Natural killer cell treated with Interleukin-12 subunit alpha and Interleukin-12 subunit beta and Interleukin-15 and Interleukin-18, amount 100 ng/mL, for 72 hours (primary cell): ENCODE measurements at regions not wholly inside any gene's neighbourhood (a gene's known extent, or its start where the extent isn't known, plus 50 kb on each side); places are given as distances from the start of the nearest gene placed in this dataset.
"Not testable (repeated sequence)": the region's sequence is repeated elsewhere in the genome, so short reads cannot be mapped to it uniquely, and the experiment has no call there.

Experiments used
- ATAC-seq, 2 donors: fragments of 150-1000 bp; cut with Tn5 transposase in 1 of 2; sonication (Bioruptor Pico), chemical (Tn5 transposase) in 1 of 2; 2 replicates each; pipeline ENCODE4 v1.10.0; 2021
- DNase-seq: peaks from one replicate; pipeline ENCODE4 v3.0.0; 2022; ENCODE audit warnings: low spot score
- H3K27ac Mint-ChIP-seq, 2 donors: 1 replicate in 1 of 2; 2 replicates in 1 of 2; pipeline ENCODE4 v1.8.0; 2022; ENCODE audit warnings: mixed read lengths in 2 of 2, mild to moderate bottlenecking in 1 of 2, moderate library complexity in 1 of 2
- H3K27me3 Mint-ChIP-seq, 2 donors: 1 replicate in 1 of 2; 2 replicates in 1 of 2; pipeline ENCODE4 v1.8.0; 2022; ENCODE audit warnings: mixed read lengths in 2 of 2
- H3K36me3 Mint-ChIP-seq: one replicate; pipeline ENCODE4 v1.8.0; 2022; ENCODE audit warnings: mixed read lengths
- H3K4me1 Mint-ChIP-seq, 2 donors: 1 replicate in 1 of 2; 2 replicates in 1 of 2; pipeline ENCODE4 v1.8.0; 2022; ENCODE audit warnings: low read depth in 2 of 2, mixed read lengths in 2 of 2, mild to moderate bottlenecking in 1 of 2
- H3K4me3 Mint-ChIP-seq: one replicate; pipeline ENCODE4 v1.8.0; 2022; ENCODE audit warnings: mixed read lengths
- H3K9me3 Mint-ChIP-seq: 2 replicates; pipeline ENCODE4 v1.8.0; 2022; ENCODE audit warnings: mixed read lengths

DNA sequence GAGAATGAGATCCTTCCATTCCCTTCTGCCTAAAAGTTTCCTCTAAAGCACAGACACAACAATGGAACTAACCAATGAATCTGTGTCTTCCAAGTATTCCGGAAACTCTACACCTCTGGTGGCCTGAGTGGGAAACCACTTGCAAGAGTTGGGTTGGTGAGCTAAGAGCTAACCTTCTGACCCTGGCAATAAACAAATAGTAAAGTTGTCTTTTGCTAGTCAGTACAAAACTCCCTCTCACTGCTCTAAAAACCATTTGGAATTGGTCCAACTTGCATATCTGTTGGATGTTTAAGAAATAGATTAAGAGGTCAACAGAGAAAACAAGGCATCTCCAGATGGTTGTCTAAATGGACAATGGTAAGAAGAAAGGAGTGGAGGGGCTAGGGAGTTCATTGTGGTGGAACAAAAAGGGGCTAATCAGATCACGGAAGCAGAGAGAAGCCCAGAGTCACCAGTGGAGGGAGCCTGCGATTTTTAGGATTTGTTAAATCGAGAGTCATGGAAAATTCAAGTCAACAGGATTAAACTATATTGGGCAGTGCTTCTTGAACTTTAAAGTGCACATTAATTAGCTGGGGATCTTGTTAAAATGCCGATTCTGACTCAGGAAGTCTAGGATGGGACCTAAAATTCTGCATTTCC, 192.3 kb downstream of the EVX1 start:
- H3K9me3 Mint-ChIP-seq = no peaks in the 10 kb centered on the region
- no peak for ATAC-seq
- H3K27ac Mint-ChIP-seq = no peak overlapping the region
- no peak overlapping the region for H3K4me3 Mint-ChIP-seq
- H3K36me3 Mint-ChIP-seq = no peaks in the 10 kb centered on the region
- peaks cover 20 to 30% of the 10 kb centered on the region in 2 donors for H3K27me3 Mint-ChIP-seq
- DNase-seq = no peak
- no peaks in the 10 kb centered on the region for H3K4me1 Mint-ChIP-seq

DNA sequence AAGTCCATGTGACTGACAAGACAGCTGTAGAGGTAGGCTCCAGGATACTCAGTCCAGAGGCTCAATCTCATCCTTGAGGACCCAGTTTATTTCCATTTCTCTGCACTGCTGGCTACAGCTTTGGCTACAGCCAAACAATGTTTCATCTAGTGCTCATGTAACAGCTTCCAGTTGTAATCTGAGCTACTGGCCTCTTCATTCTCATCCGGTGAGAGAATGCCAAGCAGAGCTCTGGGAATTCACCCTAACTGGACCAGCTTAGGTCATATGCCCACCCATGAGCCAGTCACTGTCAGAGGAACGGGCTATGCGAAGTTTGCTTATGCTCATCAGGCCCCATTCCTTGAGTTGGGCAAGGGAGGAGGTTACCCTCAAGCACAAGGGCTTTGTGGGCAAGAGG, 192.9 kb downstream of the EVX1 start:
- no peak overlapping the region for H3K27ac Mint-ChIP-seq
- ATAC-seq (no peak), DNase-seq (no peak)
- H3K4me1 Mint-ChIP-seq = no peaks in the 10 kb centered on the region
- no peaks in the 10 kb centered on the region for H3K9me3 Mint-ChIP-seq
- no peaks in the 10 kb centered on the region for H3K36me3 Mint-ChIP-seq
- no peak overlapping the region for H3K4me3 Mint-ChIP-seq
- H3K27me3 Mint-ChIP-seq = peaks cover 18 to 24% of the 10 kb centered on the region in 2 donors

DNA sequence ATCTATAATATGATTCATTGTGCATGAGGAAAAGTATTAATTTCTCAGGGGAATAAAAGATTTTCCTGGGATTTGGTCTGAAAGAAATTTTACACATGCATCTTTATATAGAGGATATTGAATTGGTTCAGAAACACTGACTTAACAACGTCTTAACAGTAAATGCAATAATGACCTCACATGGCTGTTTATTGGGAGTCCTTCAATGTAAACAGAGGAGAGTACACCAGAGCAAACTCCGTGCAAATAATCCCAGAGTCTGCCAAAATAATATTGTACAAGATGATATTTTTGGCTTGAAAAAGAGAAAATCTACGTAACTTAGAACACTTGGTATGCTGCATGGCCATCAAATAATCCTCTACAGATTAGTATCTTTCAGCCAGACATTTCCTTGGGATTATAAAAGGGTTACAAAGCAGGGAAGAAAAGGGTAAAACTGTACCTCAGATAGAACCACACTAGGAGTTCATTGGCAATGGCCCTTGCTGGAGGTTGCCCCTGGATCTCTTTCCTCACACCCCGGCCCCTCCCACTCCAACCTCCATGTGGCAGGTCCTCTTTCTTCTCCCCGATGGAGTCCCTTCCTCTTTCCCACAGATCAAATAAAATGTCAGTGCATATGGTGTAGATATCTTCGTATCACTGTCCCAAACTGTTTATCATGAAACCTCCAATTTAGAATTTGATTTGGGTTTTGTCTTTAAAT, 196.4 kb downstream of the EVX1 start:
- Mint-ChIP-seq H3K27me3 (peaks cover 25 to 34% of the 10 kb centered on the region in 2 donors), H3K36me3 (no peaks in the 10 kb centered on the region), H3K27ac (no peak overlapping the region), H3K9me3 (no peaks in the 10 kb centered on the region), H3K4me1 (no peaks in the 10 kb centered on the region), H3K4me3 (no peak overlapping the region)
- ATAC-seq (no peak), DNase-seq (no peak)

DNA sequence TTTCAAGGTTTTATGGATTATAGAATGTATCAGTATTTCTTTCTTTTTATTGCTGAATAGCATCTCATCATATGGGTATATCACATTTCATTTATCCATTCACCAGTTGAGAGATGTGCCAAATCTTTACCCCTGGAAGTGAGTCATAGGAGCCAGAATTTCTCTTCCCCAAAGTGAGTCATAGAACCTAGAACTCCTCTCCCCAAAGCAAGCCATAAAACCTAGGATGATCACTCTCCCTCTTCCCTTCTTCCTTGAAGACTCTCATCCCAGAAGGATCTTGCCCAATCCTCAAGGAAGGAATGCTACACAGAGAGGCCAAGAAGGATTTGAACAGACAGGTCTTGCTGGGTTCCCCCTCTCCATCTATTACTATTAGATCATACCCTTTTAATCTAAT, 199.9 kb downstream of the EVX1 start:
- Mint-ChIP-seq H3K9me3 (no peaks in the 10 kb centered on the region), H3K4me1 (no peaks in the 10 kb centered on the region), H3K36me3 (no peaks in the 10 kb centered on the region), H3K4me3 (no peak overlapping the region), H3K27ac (no peak overlapping the region), H3K27me3 (peaks cover 26 to 44% of the 10 kb centered on the region in 2 donors)
- no peak for DNase-seq
- no peak for ATAC-seq

DNA sequence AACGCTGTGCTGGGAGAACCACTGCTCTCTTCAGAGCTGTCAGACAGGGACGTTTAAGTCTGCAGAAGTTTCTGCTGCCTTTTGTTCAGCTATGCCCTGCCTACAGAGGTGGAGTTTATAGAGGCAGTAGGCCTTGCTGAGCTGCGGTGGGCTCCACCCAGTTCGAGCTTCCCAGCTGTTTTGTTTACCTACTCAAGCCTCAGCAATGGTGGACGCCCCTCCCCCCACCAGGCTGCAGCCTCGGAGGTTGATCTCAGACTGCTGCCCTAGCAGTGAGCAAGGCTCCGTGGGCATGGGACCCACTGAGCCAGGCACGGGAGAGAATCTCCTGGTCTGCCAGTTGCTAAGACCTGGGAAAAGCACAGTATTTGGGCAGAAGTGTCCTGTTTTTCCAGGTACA, 206.4 kb downstream of the EVX1 start:
- not testable (repeated sequence) for H3K9me3 Mint-ChIP-seq, ATAC-seq, DNase-seq, H3K4me1 Mint-ChIP-seq, H3K4me3 Mint-ChIP-seq, H3K36me3 Mint-ChIP-seq, H3K27ac Mint-ChIP-seq
- H3K27me3 Mint-ChIP-seq = peaks cover 23 to 43% of the 10 kb centered on the region in 2 donors

DNA sequence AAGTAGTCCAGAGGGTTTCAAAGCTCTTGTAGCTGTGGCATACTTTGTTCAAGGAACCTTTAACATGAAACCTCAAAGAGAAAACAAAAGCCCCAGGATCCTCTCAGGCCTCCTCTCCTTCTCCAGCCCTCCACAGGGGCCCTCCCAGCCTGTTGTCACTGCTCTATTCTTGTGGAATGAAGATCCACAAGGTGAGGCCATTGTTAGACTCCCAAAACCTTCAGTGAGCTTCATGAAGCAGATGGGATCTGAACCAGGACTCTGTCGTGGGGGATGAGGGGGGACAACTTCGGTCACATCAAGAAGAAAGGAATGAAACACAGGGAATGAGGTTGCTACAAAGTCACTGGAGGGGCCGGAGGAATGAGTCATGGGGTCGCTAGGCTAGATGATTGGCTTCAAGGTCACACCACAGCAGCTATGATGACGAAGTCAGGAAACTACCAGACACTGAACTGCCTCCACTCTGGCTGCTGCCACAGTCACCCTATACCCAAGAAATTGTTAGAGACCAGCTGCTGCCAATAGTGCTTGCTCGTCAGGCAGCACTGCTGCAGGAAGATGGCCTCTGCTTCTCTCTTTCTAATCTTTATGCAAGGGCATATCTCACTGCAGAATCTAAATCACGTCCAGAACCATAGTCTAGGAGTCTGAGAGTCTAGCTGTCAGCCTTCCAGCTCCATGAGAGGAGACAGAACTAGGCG, 208.8 kb downstream of the HIBADH start:
- Mint-ChIP-seq H3K4me3 (no peak overlapping the region), H3K4me1 (no peaks in the 10 kb centered on the region), H3K27ac (no peak overlapping the region), H3K27me3 (peaks cover 18 to 23% of the 10 kb centered on the region in 2 donors), H3K9me3 (no peaks in the 10 kb centered on the region), H3K36me3 (no peaks in the 10 kb centered on the region)
- ATAC-seq (no peak), DNase-seq (no peak)

DNA sequence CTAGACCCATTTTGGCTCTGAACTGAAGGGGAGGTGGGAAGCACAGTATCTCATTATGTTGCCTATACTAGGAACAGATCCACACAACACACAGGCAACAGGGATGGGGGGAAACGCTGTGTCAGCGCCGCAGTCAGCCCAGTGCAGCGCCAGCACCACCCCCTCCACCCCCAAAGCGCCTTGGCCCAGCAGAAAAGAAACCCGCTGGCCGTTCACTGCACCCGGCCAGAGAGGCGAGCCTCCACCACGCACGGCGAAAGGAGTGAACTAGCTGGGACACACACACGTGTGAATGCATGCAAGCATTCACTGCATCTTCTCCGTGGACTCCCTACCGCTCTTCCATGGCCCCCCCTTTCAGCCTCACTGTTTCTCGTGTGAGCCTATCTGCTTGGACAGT, 205.6 kb downstream of the HIBADH start:
- H3K27ac Mint-ChIP-seq, H3K4me3 Mint-ChIP-seq, H3K4me1 Mint-ChIP-seq, H3K9me3 Mint-ChIP-seq, H3K36me3 Mint-ChIP-seq, DNase-seq: not testable (repeated sequence)
- peak in 1 of 2 donors; percentile 5 for ATAC-seq
- H3K27me3 Mint-ChIP-seq = peaks cover 24 to 27% of the 10 kb centered on the region in 2 donors

DNA sequence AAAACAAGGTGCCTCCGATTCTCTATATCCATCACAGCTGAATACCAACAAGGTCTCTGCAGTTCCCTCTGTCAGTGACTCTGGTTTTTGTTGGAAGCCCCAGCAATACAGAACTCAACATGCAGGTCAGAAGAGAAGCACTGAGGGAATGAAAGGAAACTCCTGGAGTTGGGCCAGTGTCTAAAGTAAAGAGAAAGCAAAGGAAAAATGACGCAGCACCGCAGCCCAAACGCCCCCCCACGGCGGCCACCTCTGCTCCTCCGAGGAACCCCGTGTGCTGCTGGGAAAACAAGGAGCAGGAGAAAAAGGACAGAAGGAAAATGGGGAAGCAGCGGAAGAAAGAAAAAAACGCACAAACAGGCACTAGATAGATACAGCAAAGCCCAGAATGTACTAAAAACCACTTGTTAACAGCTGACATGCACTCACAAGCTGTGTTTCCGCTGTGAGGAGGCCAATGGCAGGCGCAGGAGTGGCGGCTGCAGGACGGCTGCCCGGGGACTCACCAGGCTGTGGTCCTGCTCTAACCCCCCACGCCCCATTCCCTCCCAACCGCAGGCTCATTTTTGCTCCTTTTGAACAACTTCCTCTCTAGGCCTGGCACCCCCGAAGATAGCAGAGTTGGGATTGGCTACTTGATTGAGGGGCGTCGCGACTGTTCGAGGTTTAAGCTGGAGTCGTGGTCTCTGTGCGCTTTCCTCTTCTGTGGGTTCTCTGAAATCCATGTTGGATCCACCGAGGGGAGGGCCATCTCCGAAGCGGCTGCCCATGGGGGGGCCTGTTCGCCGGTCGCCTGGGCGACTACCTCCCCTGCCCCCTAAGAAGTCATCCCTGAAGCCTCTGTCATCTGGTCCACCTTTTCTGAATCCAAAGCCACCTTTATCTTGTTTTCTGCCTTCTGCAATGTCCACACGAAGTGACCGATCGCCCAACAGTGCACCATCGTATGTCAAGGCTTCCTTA, 204.8 kb downstream of the HIBADH start:
- H3K36me3 Mint-ChIP-seq, H3K4me1 Mint-ChIP-seq, H3K27ac Mint-ChIP-seq, DNase-seq, H3K9me3 Mint-ChIP-seq: not testable (repeated sequence)
- peak; percentile 84 to 86 for ATAC-seq
- Mint-ChIP-seq H3K27me3 (peaks cover 23 to 27% of the 10 kb centered on the region in 2 donors), H3K4me3 (peak overlapping the region; percentile 43)

DNA sequence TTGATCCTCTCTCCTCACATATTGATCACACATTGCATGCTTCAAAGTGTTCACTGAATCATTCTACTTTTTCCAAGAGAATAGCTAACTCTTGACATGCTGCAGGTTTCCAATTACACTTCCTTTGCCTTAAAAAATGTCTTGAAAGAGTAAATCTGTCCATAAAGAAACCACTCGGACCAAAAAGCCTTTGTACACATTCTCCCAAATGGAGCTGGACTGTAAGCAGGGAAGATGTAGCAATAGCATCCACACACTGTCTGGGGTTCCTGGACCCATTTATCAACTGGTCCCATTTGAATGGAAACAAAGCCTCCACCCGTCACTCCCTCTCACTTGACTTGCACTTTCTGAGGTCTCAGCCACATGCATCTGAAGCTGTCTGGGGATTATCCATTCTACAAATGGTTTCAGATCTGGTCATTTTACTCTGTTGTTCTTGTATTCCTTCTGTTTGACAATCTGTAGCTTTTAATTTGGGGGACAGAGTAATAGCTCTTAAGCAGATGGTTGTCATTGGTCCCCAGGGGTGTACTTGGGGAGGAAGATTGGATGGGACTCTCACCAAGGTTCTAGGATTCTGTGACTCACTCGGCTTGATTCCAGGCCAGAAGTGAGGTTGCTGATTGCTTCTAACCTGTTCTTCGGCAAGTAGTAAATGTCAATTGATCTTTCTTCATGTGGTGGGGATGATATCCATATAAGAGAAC, 203.5 kb downstream of the HIBADH start:
- no peaks in the 10 kb centered on the region for H3K4me1 Mint-ChIP-seq
- peaks cover 21 to 27% of the 10 kb centered on the region in 2 donors for H3K27me3 Mint-ChIP-seq
- H3K27ac Mint-ChIP-seq = no peak overlapping the region
- no peak for ATAC-seq
- H3K36me3 Mint-ChIP-seq = no peaks in the 10 kb centered on the region
- no peak for DNase-seq
- H3K9me3 Mint-ChIP-seq = no peaks in the 10 kb centered on the region
- no peak overlapping the region for H3K4me3 Mint-ChIP-seq

DNA sequence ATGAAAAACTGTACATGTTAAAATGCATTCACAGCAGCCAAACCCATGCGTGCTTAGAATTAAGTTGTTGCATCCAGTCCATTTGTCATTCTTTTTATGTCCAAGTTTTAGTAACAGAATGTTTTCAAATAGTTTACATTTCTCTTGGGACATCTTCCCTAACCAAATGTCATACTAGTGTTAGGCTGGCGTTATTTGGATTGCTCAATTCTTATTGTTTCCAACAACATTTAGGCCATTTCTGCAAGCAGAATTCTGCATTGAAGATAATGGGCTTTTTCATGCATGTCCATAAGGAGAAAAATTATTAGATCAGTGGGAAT, 203.0 kb downstream of the HIBADH start:
- no peaks in the 10 kb centered on the region for H3K36me3 Mint-ChIP-seq
- no peak overlapping the region for H3K27ac Mint-ChIP-seq
- H3K4me1 Mint-ChIP-seq = no peaks in the 10 kb centered on the region
- no peak overlapping the region for H3K4me3 Mint-ChIP-seq
- H3K27me3 Mint-ChIP-seq = peaks cover 19 to 24% of the 10 kb centered on the region in 2 donors
- no peak for DNase-seq
- no peak for ATAC-seq
- no peaks in the 10 kb centered on the region for H3K9me3 Mint-ChIP-seq

DNA sequence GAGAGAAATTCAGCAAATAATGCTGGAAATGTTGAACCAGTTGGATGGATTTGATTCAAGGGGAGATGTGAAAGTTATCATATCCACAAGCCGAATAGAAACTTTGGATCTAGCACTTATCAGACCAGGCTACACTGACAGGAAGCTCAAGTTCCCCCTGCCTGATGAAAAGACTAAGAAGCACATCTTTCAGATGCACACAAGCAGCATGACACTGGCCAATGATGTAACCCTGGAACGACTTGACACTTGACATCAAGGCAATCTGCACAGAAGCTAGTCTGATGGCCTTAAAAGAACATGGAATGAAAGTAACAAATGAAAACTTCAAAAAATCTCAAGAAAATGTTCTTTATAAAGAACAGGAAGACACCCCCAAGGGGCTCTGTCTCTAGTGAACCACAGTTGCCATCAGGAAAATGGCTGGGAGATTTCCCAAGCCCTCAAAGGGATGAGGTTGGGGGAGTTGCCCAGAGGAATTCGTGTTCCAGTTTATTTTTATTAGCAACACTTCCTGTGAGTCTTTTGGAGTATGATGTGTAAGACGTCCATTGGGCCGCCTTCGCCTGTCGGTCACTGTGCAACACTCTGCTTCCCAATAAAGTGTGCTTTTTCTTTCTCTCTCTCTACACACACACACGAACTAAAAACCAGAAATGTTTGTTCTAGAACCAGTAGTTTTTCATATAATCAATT, 200.0 kb downstream of the HIBADH start:
- ATAC-seq = no peak
- Mint-ChIP-seq H3K4me3 (no peak overlapping the region), H3K9me3 (no peaks in the 10 kb centered on the region), H3K36me3 (no peaks in the 10 kb centered on the region), H3K4me1 (no peaks in the 10 kb centered on the region), H3K27me3 (peaks cover 27 to 32% of the 10 kb centered on the region in 2 donors), H3K27ac (no peak overlapping the region)
- no peak for DNase-seq

DNA sequence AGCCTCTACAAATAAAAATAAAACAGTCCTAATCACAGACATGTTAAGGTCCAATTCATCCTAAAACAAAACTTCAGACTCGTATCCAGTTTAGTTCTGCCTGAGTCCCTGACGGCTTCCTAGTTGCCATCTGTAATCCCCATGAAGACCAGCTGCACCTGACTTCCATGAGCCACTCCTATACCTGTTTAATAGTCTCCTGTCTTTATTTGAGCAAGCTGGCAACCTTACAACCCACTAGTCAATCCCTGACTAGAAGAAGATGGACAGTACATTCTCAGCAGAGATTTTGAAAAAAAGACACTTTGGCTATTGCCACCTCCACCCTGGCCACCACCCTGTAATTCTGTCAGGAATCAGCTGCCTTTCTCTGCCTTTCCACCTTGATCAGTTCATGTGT, 197.7 kb downstream of the HIBADH start:
- DNase-seq = no peak
- Mint-ChIP-seq H3K36me3 (no peaks in the 10 kb centered on the region), H3K4me1 (no peaks in the 10 kb centered on the region), H3K27ac (no peak overlapping the region), H3K9me3 (no peaks in the 10 kb centered on the region), H3K4me3 (no peak overlapping the region), H3K27me3 (peaks cover 27 to 46% of the 10 kb centered on the region in 2 donors)
- ATAC-seq = no peak

DNA sequence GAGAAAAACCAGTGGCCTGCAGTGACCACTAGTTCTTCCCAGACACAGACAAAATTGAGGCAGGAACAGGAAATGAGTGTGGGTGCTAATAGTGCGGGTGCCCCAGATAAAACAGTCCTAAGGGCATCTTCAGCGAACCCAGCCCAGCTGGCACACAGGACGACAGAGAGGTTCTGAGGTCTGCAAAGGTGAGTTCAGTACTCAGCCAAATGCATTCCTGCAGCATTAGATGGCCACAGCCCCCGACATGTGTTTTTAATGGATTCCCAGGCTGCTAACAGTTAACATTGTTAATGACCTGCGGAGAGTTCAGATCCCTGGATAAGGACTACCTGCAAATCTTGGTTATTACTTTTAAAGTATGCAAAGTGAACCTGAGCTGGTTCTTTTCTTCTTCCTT, 196.0 kb downstream of the HIBADH start:
- H3K4me3 Mint-ChIP-seq = no peak overlapping the region
- ATAC-seq (no peak), DNase-seq (no peak)
- no peaks in the 10 kb centered on the region for H3K36me3 Mint-ChIP-seq
- H3K27ac Mint-ChIP-seq = no peak overlapping the region
- H3K27me3 Mint-ChIP-seq = peaks cover 27 to 48% of the 10 kb centered on the region in 2 donors
- no peaks in the 10 kb centered on the region for H3K4me1 Mint-ChIP-seq
- no peaks in the 10 kb centered on the region for H3K9me3 Mint-ChIP-seq
